ENCODE measurements at regions not wholly inside any gene's neighbourhood (a gene's known extent, or its start where the extent isn't known, plus 50 kb on each side); places are given as distances from the start of the nearest gene placed in this dataset.
A peak's percentile ranks its signal among the peaks of the same experiment; 100 is the strongest.

DNA sequence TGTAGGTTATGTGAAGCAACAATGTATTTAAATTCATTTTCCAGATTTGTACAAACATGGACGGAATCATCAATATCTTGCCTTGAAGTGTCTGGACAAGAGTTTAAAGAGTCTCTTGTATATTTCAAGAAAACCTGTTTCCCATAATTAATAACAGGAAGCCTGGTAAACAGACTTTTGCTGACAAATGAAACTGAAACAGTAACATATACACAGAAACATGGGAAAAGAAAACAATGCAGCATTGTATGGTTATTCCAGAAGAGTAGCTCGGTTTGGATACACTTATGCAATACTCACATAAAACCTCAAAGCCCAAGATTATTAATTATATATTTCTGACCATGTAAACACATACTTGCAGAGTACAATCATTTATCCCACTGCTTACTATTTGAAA lies 265.5 kb downstream of the PTPRC start:
- no peak for DNase-seq

DNA sequence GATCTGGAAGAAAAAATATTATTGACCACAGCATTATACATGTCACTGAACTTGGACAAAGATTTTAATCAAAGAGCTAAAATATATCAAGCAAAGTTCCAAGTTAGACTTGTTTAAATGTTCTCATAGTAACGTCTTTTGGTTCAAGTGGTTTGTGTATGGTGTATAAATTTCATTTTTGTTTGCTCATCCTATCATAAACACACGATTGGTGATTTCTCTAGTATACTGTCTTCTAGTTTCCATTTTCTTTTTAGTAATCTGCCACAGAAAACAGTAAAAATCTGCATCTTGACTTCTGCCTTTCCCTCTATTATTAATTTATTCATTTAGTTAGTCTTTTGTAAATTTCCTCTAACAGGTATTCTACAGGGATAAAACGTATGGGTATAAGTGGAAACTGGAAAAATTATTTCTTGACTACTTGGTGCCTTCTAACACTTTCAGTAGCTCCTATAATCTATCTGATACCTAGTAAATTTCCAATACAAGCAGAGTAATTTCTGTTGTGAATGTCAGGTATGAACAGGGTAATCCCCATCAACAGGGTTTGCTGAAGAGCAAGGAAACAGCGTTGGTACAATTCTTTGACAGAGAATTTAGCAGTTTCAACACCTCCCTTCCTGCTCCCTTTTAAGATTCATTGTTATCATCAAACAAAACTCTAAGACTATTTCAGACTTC lies 268.0 kb downstream of the PTPRC start:
- no peak for DNase-seq

DNA sequence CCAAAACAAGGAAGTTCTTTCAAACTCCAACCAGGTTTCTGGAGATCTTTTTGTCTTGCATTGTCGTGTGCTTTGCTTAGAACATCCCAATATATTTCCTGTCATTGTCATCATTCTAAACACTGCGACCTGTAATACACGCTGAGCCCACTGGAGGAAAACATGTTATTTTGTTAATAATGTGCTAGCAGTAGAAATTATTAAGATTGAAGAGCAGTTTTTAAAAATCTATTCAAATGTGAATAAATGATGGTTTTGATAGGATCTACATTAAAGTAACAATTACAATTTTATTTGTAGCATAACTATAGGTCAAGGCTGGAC lies 268.5 kb downstream of the PTPRC start:
- no peak for DNase-seq

DNA sequence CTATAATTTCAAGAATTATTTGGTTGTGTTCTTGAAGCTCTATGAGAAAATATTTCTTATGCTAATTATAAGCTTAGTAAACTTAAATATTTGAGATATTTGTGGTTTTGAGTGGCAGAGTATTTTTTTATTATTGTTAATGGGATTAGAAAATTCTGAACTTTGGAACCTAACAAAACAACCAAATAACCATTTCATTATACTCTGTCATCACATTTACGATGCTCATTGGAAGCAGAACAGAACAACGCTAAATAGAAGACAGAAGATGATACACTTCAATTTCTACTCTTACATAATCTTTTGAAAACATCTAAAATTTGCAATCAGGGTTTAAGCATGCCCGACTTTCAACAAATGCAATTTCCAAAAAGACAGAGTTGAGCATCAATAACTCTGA lies 270.2 kb downstream of the PTPRC start:
- no peak for DNase-seq

DNA sequence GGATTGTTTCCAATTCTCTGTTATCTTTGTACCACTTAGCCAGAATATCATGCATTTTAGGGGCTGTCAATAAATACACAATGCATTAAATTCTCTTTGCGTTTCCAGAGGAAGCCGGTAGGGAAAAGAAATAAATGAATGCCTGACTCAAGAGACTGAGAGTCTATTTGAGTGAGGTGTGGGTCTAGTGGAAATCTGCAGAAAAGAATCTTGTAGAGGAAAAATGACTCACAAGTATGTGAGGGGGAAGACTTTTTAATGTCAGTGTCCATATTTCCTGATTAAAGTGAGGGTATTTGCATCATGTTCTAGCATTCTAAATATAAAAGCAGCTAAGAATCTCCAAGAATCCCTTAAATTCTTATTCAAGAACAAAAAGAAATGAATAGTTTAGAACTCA lies 271.1 kb downstream of the PTPRC start:
- DNase-seq = no peak

DNA sequence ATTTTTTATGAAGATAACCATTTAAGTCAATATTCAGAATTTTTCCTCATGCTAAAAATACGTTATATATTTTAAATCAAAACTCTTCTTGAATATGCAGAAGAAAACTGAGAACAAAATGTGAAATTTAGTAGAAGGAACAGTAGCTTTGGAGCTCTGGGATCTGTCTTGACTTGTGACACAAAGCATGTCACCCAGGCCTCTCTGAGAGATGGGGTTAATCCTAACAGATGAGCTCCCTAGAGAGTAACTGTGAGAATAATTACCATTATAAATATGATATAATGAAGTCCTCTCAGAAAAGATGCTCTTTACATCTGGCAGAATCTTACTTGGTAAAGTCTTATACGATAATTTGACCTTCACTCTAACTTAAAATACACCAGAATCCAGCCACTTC lies 272.0 kb downstream of the PTPRC start:
- no peak for DNase-seq

DNA sequence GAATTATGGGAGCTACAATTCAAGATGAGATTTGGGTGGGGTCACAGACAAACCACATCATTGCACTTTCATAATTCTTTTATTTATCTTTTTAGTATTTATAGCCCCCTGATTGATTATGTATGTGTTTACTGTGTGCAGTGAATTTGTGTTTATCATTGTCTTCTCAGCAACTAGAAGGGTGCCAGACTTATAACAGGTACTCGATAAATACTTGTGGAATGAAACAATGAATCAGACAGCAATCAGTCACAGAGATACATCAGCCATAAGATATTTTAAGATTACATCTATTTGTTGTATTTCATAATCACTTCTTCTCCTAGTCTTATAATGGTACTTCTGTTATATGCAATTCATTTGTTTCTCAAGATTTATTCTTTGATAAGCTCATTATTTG lies 273.2 kb downstream of the PTPRC start:
- no peak for DNase-seq

DNA sequence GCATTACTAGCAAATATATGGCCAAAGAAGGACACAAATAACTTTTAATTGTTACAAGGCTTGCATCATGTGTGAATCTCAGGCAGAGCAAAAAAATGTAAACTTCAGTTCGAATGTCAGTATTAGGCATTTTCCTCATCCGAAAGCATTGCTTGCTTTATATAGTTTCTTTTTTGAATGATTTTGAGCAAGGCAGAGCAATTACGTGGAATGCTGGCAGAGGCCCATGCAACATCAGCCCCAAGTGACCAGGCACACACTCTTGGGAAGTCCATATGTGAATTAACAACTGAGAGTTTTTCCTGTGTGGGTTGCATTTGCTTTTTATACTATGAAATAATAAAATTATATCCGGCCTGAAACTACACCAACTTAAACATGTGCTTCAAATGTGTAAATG lies 274.8 kb downstream of the PTPRC start:
- DNase-seq = peak; percentile 53

DNA sequence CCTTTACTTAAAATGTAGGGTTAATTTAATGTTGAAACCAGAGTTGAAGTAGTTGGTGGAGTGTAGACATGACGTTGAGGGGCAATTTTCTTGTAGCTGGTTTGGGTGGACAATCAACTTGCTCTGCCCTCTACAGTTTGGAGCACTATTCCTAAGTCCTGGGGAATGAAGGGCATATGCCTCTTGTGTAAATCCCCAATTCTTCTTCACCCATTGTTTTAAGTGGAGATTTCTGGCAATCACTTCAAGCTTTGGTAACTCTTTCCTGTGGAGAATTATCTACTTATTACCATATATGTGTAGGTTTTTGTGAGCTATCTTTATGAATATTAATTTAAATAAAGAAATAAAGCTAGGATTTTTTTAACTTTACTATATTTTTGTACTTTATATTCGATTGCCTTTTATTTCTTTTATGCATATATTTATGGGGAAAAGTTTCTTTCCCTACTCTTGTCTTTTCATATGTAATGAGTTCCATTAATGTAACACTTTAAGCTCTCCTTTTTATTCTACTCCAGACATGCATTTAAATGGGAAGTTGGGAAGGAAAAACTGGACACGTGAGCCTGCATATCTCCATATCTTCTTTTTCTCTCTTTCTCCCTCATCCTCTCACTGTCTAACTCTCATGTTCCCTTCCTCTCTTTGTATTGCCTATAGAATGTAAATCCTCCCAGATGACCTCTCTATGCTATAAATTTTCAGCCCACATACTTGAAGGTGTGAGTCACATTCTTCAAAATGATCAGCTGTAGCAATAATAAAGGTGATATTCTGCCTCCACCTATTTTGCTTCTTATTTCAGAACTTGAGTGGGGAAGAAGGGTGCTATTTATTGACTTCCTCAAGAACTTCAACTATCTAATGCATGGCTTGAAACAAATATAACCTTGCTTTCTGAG lies 276.7 kb downstream of the PTPRC start:
- DNase-seq = no peak

DNA sequence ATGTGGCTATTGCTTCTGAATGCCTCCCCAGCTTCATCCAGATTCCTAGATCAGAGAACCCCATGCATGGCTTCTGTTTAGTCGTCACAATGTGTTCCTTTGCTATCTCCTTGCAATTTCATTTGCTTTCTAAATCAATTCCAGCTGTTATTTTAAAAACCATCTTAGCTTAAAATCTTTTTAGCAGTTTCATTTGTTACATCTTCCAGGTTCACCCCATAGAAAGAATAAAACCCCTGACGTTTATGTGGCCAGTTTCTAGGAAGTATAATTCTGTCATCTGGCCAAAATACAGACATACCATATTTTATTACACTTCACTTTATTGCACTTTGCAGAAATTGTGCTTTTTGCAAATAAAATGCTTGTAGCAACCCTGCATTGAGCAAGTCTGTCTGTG lies 278.4 kb downstream of the PTPRC start:
- no peak for DNase-seq

DNA sequence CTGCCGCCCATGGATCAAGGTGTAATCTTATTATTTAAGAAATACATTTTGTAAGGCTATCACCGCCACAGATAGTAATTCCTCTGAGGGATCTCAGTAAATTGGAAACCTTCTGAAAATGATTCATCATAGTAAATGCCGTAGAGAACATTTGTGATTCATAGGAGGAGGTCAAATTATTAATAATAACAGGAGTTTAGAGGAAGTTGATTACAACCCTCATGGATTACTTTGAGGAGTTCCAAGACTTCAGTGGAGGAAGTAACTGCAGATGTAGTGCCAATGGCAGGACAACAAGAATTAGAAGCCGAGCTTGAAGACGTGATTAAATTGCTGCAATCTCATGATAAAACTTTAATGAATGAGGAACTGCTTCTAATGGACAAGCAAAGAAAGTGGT lies 280.1 kb downstream of the PTPRC start:
- DNase-seq = no peak

DNA sequence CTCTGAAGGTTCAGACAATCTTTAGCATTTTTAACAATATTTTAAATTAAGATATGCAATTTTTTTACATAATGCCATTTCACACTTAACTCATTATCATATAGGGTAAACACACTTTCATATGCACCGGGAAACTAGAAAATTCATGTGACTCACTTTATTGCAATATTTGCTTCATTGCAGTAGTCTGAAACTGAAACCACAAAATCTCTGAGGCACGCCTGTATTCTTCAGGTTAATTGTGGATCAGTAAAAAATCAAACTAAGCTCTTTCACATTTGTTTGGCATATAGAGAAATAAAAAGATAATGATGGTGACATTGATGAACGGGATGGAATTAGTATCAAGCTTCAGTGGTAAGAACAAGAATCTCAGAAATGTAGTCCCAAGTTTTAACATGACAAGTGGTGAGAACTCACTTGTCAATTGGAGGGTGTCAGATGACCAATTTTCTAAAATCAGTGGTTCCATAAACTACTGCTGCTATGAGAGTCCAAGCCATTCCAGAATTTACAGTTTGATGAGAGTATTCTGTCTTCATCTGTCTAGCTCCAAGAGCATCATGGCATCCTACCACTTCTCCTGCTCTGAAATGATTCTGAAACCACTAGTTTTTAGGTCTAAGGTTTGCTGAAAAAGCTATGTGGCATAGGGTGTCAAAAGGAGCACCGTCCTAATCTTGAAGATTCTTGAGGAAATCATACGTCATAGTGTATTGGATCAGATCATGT lies 281.0 kb downstream of the PTPRC start:
- DNase-seq = no peak

DNA sequence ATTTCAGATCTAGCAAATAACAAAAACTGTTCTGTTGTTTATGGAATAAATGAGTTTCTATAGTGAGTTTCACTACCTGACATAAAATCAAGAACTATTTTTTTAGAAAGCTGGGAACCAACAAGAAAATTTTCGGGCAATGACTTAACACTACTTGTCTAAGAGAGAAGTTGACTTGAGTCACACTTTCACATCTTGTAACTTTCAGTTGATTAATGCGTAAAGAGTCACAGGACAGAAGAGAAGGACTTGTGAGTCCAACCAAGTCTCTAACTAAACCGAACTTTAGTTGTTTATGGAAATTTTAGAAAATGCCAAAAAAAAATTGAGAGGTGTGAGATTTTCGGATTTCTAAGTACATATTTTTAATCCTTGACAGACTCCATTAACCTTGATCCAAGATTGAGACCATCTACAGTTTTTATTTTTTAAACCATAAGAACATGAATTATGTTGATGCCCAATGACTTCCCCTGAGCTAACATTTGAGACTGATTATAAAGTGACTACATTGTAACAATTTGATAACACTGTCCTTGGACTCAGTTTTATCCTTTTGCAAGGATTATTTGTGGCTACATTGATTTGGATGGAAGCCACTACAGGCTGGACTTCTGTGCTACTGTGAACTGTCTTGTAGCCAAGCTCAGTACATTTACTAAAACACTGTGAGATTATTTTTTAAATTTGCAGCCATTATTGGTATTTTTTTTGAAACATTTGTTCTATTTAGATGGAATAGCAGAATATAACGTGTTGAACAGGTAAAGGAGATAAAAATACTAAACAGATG lies 284.0 kb downstream of the PTPRC start:
- DNase-seq = no peak

DNA sequence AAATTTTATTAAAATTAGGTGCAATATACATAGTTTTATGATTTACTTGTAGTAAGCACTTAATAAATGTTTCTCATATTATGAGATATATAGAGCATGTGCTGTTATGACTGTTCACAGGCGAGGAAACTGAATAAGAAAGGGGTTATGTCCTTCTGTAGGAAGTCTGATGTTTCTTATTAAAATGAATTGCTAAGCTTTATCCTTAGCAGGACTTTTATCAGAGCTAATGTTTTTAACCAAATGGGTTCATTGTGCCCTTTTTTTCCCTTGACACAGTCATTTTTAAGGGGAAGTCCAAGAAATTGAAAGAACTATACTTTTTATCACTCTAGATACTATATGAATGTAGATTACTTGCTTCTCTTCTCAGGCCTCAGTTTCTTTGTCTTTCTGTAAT lies 285.2 kb downstream of the PTPRC start:
- no peak for DNase-seq

DNA sequence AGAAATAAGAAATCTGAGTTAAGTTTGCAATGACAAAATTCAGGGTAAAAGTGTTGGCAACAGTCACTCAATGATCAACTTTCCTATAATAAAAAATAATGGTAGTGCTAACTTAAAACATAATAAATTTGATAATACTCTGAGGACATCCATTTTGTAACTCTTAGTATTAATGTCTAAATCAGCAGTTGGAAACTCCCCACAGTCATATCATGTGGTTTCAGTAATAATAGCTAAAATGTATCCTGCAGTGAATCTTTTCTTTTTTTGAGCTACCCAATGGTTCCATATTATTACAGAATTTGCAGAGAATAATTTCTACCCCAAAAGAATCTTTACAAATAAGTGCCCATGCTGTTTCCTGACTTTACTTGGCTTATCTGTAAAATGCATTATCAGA lies 286.7 kb downstream of the PTPRC start:
- no peak for DNase-seq

DNA sequence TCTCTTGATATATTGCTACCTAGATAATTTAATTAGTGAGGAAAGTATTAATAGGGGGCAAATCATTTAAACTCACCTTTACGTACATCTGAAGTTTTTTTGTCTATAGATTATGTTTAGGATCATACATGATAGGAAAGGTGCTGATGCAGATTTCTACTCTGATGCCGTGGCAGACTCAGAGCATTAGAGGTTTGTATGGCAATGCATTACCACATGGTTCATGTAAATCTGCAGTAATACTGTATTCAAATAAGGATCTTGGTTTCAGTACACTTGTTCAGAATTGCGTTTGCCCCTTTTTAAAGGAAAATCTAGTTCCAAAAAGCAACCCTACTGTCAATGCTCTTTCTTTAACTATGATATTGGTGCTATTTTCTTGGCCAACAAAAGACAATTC lies 288.3 kb downstream of the PTPRC start:
- no peak for DNase-seq

DNA sequence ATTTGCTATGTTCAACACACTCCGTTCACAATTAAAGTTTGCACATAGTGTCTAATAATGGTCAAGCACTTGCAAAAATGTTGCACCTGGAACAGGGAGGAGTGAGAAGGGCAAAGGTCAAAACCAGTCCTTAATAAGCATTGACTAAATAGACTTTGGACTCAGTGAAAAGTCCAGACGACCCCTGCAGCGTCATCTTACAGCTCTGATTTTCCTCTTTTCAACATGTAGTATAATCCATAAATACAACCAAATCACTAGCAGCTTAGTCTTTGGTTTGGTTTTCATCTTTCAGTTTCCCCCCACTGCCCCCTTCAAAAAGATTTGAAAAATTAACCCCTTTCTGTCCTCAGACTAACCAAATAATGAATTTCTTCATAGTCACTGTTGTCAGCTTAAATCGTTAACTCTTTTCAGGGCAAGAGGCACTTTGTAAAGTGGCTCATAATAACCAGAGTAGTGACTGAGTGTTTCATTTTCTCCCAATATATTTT lies 290.3 kb downstream of the PTPRC start:
- no peak for DNase-seq

DNA sequence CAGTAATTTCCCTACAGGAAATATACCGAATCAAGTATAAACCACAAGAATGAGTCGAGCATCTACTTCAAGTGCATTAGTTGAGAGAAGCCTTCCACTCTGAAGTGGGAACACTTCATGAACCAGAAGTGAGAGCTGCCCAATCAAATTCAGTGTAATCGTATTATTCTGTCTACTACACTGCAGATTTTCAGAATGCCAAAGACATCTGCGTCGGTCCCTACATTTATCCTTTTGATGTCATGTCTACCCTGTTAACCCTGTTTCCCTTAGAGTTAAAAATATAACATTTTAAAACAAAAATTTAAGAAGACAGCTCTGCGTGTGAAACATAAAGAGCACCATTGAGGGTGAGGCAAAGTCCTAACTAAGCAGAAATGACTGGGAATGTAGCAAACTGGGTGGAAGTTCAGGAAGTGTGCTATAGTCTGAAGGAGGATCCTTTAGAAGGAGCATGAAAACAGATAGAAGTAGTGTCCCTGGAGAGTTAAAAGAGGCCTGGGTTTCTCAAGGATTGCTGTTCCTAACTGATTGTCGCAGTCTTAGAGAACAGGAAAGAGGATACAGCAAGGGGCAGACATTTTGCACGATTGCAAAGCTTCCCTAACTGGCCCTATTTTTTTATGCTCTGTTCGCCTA lies 291.2 kb downstream of the PTPRC start:
- DNase-seq = no peak

DNA sequence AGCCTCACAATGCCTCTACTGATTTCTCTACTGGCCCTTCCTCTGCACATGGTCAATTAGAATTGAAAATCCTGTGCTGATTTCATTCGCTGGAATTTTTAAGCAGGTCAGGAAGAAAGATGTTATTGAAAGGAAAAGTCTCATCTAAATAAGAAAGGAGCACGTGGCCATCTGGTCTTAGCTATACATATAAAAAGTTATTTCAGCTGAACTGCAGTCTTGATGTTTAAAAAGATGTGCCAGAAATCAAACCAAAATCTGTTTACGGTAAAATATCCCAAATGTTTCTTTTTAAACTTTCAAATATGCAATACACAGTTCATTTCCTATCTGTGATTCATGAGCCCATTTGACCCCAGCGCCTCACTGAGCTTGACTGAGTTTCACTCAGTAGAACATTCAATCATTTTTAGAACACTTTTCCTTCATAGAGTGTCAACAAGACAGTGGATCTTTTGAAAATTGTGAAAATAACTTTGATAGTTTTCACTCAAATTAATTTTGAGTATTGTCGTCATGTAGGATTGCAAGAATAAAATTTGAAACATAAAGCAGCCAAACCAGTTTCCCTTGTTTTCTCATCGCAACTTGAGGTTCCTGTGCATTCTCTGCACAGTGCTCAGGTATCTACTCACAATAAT lies 293.6 kb downstream of the PTPRC start:
- no peak for DNase-seq

DNA sequence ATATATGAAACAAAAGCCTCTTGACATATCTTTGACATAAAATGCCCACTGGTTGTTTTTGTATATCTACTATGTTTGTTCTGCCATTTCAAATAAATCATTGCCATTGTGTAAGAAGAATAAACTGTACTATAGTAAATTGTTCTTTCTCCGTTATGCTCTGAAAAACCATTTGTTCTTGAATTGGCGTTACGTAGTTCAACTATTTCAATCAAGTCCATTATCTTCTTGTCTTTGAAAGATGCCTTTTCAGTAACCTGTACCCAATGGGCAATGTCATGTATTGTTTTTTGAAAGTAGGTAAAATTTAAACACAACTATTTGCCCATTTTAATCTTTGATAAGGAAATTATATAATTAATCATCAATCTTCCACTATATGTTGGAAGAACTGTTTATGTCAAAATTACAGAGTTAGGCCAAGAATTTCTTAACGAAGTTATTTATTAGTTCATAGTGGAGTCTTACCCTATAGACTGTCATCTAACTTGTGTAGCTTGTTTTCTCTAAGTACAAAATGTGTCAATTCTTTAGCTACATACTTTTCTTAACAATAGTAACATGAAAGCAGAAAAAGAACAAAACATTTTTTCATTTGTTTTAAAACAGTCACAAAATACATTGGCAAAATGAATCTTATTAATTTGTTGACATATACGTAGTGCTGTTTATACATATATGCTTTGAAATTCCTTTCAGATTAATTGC lies 294.8 kb downstream of the PTPRC start:
- DNase-seq = no peak
